HepG2 (cell line): ENCODE measurements at regions not wholly inside any gene's neighbourhood (a gene's known extent, or its start where the extent isn't known, plus 50 kb on each side); places are given as distances from the start of the nearest gene placed in this dataset.

Experiments used
- CEBPB ChIP-seq: IDR thresholded peaks from 2 replicates; pipeline ENCODE4 v1.6.1; 2011; ENCODE audit warnings: low read depth, low read length, improper control_type of control experiment, borderline replicate concordance
- CEBPG ChIP-seq: IDR thresholded peaks from 2 replicates; pipeline ENCODE4 v1.6.1; 2016
- GATAD2A ChIP-seq: IDR thresholded peaks from 2 replicates; pipeline ENCODE4 v1.6.1; 2016
- HNRNPUL1 ChIP-seq: fragments of 200-400 bp; formaldehyde crosslinking; IDR thresholded peaks from 2 replicates; pipeline ENCODE4 v1.6.1; 2017; ENCODE audit warnings: low read depth, mild to moderate bottlenecking, low read length, moderate library complexity
- KDM3A ChIP-seq: IDR thresholded peaks from 2 replicates; pipeline ENCODE4 v1.6.1; 2018; ENCODE audit warnings: low read depth, missing compliant biosample characterization
- MAFK ChIP-seq, 2 experiments: IDR thresholded peaks in 1 of 2; conservative IDR thresholded peaks in 1 of 2; 2 replicates each; pipeline ENCODE4 v1.6.1; 2011; ENCODE audit warnings: improper control_type of control experiment in 2 of 2, low read length in 2 of 2
- POGZ ChIP-seq: sonication (generic); formaldehyde crosslinking; IDR thresholded peaks from 2 replicates; pipeline ENCODE4 v1.4.0; 2020; ENCODE audit warnings: mild to moderate bottlenecking, missing genetic modification reagents
- PRMT3 ChIP-seq: sonication (generic); formaldehyde crosslinking; IDR thresholded peaks from 2 replicates; pipeline ENCODE4 v1.8.1; 2022; ENCODE audit warnings: low read depth, mild to moderate bottlenecking, moderate library complexity, missing genetic modification reagents, borderline replicate concordance
- RAD21 ChIP-seq: fragments of 450-650 bp; formaldehyde crosslinking; IDR thresholded peaks from 2 replicates; pipeline ENCODE4 v1.5.0; 2020; ENCODE audit warnings: mild to moderate bottlenecking
- SOX6 ChIP-seq, 2 experiments: fragments of 450-650 bp in 1 of 2; sonication (generic) in 1 of 2; formaldehyde crosslinking in 1 of 2; IDR thresholded peaks; 2 replicates each; pipeline versions ENCODE4 v1.4.0 to v1.6.1; 2017 to 2020; ENCODE audit warnings: antibody characterized with exemption in 1 of 2, mild to moderate bottlenecking in 1 of 2, missing genetic modification reagents in 1 of 2
- TCF7 ChIP-seq: sonication (generic); IDR thresholded peaks from 2 replicates; pipeline ENCODE4 v1.6.1; 2016; ENCODE audit warnings: antibody characterized with exemption, low read depth
- ZMYM4 ChIP-seq: sonication (generic); formaldehyde crosslinking; IDR thresholded peaks from 2 replicates; pipeline ENCODE4 v1.8.1; 2023; ENCODE audit warnings: mild to moderate bottlenecking, missing genetic modification reagents
- ZNF136 ChIP-seq: sonication (generic); formaldehyde crosslinking; IDR thresholded peaks from 2 replicates; pipeline ENCODE4 v1.8.1; 2022; ENCODE audit warnings: low read depth, mild to moderate bottlenecking, moderate library complexity, missing genetic modification reagents
- ZNF839 ChIP-seq: sonication (generic); formaldehyde crosslinking; IDR thresholded peaks from 2 replicates; pipeline ENCODE4 v1.4.0; 2020; ENCODE audit warnings: missing genetic modification reagents, mild to moderate bottlenecking, borderline replicate concordance
- TF ChIP-seq, protein P1 (sequence below): sonication (generic); formaldehyde crosslinking; IDR thresholded peaks from 2 replicates; pipeline ENCODE4 v1.5.1; 2020; ENCODE audit warnings: mild to moderate bottlenecking, missing genetic modification reagents, borderline replicate concordance
- TF ChIP-seq, protein P2 (sequence below): sonication (generic); formaldehyde crosslinking; IDR thresholded peaks from 2 replicates; pipeline ENCODE4 v1.5.0; 2020; ENCODE audit warnings: mild to moderate bottlenecking, missing genetic modification reagents, moderate library complexity
- TF ChIP-seq, protein P3 (sequence below): sonication (generic); formaldehyde crosslinking; IDR thresholded peaks from 2 replicates; pipeline ENCODE4 v1.9.0; 2022; ENCODE audit warnings: low read depth, missing genetic modification reagents
- TF ChIP-seq, protein P4 (sequence below): sonication (generic); formaldehyde crosslinking; IDR thresholded peaks from 2 replicates; pipeline ENCODE4 v1.8.1; 2022; ENCODE audit warnings: mild to moderate bottlenecking, missing genetic modification reagents

DNA sequence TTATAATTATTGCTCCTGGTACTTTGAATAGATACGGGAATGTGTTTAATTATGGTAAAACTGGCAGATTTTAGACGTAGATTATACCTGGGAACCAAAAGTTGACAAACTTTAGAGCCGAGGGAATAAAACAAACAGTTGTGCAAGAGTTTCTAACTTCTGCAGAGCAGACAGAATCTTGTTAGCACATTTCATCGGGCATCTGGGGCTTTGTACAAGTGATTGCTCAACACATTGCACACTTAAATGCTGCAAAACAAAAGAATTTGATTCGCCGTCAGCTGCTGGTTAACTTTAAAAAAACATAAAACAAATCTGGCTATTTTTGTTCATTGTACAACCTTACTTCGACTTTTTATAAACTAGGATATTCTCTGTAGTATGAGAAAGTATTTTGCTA is 398.1 kb downstream of the MAN2A1 start (continued):
- TF ChIP-seq, protein P1, sequence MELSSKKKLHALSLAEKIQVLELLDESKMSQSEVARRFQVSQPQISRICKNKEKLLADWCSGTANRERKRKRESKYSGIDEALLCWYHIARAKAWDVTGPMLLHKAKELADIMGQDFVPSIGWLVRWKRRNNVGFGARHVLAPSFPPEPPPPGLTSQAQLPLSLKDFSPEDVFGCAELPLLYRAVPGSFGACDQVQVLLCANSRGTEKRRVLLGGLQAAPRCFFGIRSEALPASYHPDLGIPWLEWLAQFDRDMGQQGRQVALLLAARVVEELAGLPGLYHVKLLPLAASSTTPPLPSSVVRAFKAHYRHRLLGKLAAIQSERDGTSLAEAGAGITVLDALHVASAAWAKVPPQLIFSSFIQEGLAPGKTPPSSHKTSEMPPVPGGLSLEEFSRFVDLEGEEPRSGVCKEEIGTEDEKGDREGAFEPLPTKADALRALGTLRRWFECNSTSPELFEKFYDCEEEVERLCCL (CRISPR knock-in tag): no peak
- TF ChIP-seq ZNF136 (CRISPR knock-in tag): no peak
- peak; percentile 96 for TF ChIP-seq CEBPB
- TF ChIP-seq POGZ (CRISPR knock-in tag): peak; percentile 36; the same call in 1 of the 2 replicates
- TF ChIP-seq, protein P2, sequence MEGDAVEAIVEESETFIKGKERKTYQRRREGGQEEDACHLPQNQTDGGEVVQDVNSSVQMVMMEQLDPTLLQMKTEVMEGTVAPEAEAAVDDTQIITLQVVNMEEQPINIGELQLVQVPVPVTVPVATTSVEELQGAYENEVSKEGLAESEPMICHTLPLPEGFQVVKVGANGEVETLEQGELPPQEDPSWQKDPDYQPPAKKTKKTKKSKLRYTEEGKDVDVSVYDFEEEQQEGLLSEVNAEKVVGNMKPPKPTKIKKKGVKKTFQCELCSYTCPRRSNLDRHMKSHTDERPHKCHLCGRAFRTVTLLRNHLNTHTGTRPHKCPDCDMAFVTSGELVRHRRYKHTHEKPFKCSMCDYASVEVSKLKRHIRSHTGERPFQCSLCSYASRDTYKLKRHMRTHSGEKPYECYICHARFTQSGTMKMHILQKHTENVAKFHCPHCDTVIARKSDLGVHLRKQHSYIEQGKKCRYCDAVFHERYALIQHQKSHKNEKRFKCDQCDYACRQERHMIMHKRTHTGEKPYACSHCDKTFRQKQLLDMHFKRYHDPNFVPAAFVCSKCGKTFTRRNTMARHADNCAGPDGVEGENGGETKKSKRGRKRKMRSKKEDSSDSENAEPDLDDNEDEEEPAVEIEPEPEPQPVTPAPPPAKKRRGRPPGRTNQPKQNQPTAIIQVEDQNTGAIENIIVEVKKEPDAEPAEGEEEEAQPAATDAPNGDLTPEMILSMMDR (CRISPR knock-in tag): no peak
- TF ChIP-seq, protein P3, sequence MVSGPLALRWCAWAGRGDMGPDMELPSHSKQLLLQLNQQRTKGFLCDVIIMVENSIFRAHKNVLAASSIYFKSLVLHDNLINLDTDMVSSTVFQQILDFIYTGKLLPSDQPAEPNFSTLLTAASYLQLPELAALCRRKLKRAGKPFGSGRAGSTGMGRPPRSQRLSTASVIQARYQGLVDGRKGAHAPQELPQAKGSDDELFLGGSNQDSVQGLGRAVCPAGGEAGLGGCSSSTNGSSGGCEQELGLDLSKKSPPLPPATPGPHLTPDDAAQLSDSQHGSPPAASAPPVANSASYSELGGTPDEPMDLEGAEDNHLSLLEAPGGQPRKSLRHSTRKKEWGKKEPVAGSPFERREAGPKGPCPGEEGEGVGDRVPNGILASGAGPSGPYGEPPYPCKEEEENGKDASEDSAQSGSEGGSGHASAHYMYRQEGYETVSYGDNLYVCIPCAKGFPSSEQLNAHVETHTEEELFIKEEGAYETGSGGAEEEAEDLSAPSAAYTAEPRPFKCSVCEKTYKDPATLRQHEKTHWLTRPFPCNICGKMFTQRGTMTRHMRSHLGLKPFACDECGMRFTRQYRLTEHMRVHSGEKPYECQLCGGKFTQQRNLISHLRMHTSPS (CRISPR knock-in tag): no peak
- TF ChIP-seq MAFK (conservative IDR thresholded peaks at IDR 0.05 in 1 of 2, IDR thresholded peaks at IDR 0.05 in 1 of 2; ENCODE audit: low read length in 2 of 2): peak in 1 of 2 experiments; percentile 50; a peak in 2 of 4 replicates
- no peak for TF ChIP-seq PRMT3
- no peak for TF ChIP-seq SOX6 (IDR thresholded peaks at IDR 0.05)
- TF ChIP-seq SOX6 (CRISPR knock-in tag; IDR thresholded peaks at IDR 0.05): peak; percentile 85
- peak; percentile 89 for TF ChIP-seq CEBPG (CRISPR knock-in tag)
- TF ChIP-seq TCF7: peak; percentile 24; the same call in 1 of the 2 replicates
- no peak for TF ChIP-seq HNRNPUL1
- TF ChIP-seq GATAD2A (CRISPR knock-in tag): peak; percentile 73
- 0 out of 2 replicates have a peak, but pooled peaks have one; percentile 21 for TF ChIP-seq ZMYM4 (CRISPR knock-in tag)
- no peak for TF ChIP-seq KDM3A (CRISPR knock-in tag)
- TF ChIP-seq, protein P4, sequence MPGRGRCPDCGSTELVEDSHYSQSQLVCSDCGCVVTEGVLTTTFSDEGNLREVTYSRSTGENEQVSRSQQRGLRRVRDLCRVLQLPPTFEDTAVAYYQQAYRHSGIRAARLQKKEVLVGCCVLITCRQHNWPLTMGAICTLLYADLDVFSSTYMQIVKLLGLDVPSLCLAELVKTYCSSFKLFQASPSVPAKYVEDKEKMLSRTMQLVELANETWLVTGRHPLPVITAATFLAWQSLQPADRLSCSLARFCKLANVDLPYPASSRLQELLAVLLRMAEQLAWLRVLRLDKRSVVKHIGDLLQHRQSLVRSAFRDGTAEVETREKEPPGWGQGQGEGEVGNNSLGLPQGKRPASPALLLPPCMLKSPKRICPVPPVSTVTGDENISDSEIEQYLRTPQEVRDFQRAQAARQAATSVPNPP (CRISPR knock-in tag): no peak
- no peak for TF ChIP-seq ZNF839 (CRISPR knock-in tag)
- TF ChIP-seq RAD21 (CRISPR knock-in tag): no peak
